Gastroesophageal sphincter (tissue), 3 donors: ENCODE measurements at regions not wholly inside any gene's neighbourhood (a gene's known extent, or its start where the extent isn't known, plus 50 kb on each side); places are given as distances from the start of the nearest gene placed in this dataset.

Experiments
- CTCF ChIP-seq, 4 experiments: fragments of 200-600 bp in 2 of 4; fragments of 450-650 bp in 2 of 4; sonication (generic) in 1 of 4; IDR thresholded peaks; one replicate each; pipeline ENCODE4 v1.5.1; 2017 to 2019; ENCODE audit warnings: antibody characterized with exemption in 4 of 4, mild to moderate bottlenecking in 2 of 4, moderate library complexity in 2 of 4
- EP300 ChIP-seq: sonication (generic); formaldehyde crosslinking; IDR thresholded peaks from one replicate; pipeline ENCODE4 v1.6.1; 2017; ENCODE audit warnings: antibody characterized with exemption, mild to moderate bottlenecking
- POLR2AphosphoS5 ChIP-seq: sonication (generic); formaldehyde crosslinking; IDR thresholded peaks from one replicate; pipeline ENCODE4 v1.6.1; 2017; ENCODE audit warnings: antibody characterized with exemption

- TF ChIP-seq POLR2AphosphoS5 (no peak), CTCF (IDR thresholded peaks at IDR 0.05) (no peak), EP300 (no peak)
These were observed 383.3 kb upstream of the SGO1 start for GRCh38 chr3:20569310-20569709.
